ENCODE measurements at regions not wholly inside any gene's neighbourhood (a gene's known extent, or its start where the extent isn't known, plus 50 kb on each side); places are given as distances from the start of the nearest gene placed in this dataset.
"Not testable (repeated sequence)": the region's sequence is repeated elsewhere in the genome, so short reads cannot be mapped to it uniquely, and the experiment has no call there.

- no peak for FAIRE-seq
Measured at GRCh38 chr14:82759656-82760055, 1226.0 kb upstream of the SEL1L start.

- no peak for FAIRE-seq
Measured at GRCh38 chr14:82766123-82766522, 1232.5 kb upstream of the SEL1L start.

- FAIRE-seq: no peak
Measured at GRCh38 chr14:82766996-82767395, 1233.3 kb upstream of the SEL1L start.

- no peak for FAIRE-seq
Measured at GRCh38 chr14:82776958-82777357, 1243.3 kb upstream of the SEL1L start.

- FAIRE-seq: no peak
Measured at GRCh38 chr14:82778008-82778590, 1244.4 kb upstream of the SEL1L start.

- no peak for FAIRE-seq
Measured at GRCh38 chr14:82778601-82779000, 1244.9 kb upstream of the SEL1L start.

- FAIRE-seq: no peak
Measured at GRCh38 chr14:82779301-82779700, 1245.6 kb upstream of the SEL1L start.

GRCh38 chr14:82785756-82786482 is 1252.3 kb upstream of the SEL1L start:
- FAIRE-seq: no peak

- no peak for FAIRE-seq
Measured at GRCh38 chr14:82786483-82786880, 1252.8 kb upstream of the SEL1L start.

- FAIRE-seq: no peak
Measured at GRCh38 chr14:82796086-82796485, 1262.4 kb upstream of the SEL1L start.

- FAIRE-seq: no peak
Measured at GRCh38 chr14:82798276-82798675, 1264.6 kb upstream of the SEL1L start.

- no peak for FAIRE-seq
Measured at GRCh38 chr14:82805892-82806825, 1272.5 kb upstream of the SEL1L start.

GRCh38 chr14:82811246-82811645 is 1277.6 kb upstream of the SEL1L start:
- FAIRE-seq: no peak

- FAIRE-seq: not testable (repeated sequence)
Measured at GRCh38 chr14:82814339-82814738, 1280.7 kb upstream of the SEL1L start.

GRCh38 chr14:82830596-82830995 is 1296.9 kb upstream of the SEL1L start:
- no peak for FAIRE-seq

- no peak for FAIRE-seq
Measured at GRCh38 chr14:82836256-82836950, 1302.8 kb upstream of the SEL1L start.

GRCh38 chr14:82837611-82838140 is 1304.0 kb upstream of the SEL1L start:
- no peak for FAIRE-seq

GRCh38 chr14:82850576-82850975 is 1316.9 kb upstream of the SEL1L start:
- no peak for FAIRE-seq

- FAIRE-seq: no peak
Measured at GRCh38 chr14:82854131-82854530, 1320.5 kb upstream of the SEL1L start.

GRCh38 chr14:82854901-82855300 is 1321.2 kb upstream of the SEL1L start:
- FAIRE-seq: no peak

- FAIRE-seq: peak; percentile 15
Measured at GRCh38 chr14:82855912-82856391, 1322.3 kb upstream of the SEL1L start.

- no peak for FAIRE-seq
Measured at GRCh38 chr14:82861313-82861712, 1327.7 kb upstream of the SEL1L start.
